ENCODE measurements at regions not wholly inside any gene's neighbourhood (a gene's known extent, or its start where the extent isn't known, plus 50 kb on each side); places are given as distances from the start of the nearest gene placed in this dataset.

DNA sequence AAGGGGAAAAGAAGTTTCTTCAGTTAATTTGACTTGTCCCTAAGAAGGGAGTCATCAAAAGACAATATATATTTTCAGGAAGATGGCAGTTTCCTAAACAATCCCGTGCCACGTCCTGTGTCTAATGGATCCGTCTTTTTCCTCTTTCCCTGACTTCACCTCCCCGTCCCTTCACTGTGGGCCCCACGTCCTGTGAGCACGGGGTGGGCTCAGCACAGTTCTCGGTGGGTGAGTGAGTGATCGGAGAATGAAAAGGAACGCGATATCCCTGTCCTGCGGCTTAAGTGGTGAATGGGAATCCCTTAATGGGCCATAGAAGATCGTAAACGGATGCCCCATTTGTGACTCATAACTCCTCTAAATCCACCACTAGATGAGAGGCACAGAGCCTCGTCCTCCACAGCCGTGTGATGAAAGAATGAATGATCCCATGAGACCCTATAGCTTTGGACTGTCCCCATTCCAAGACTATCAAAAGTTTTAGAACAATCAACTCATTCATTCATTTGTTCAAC is 63.5 kb upstream of the PITRM1 start:
- Histone ChIP-seq H3K9me3 (ENCODE audit: control insufficient read depth, insufficient read depth, low read length) (peaks cover 13% of the 10 kb centered on the region), H3K27me3 (ENCODE audit: control insufficient read depth, insufficient read depth, low read length) (no peaks in the 10 kb centered on the region), H3K4me3 (ENCODE audit: low read depth, low read length) (no peak overlapping the region), H3K27ac (ENCODE audit: low read depth, low read length) (no peak overlapping the region)
- ChIA-PET CTCF (no interaction called here), POLR2A (no interaction called here)
- TF ChIP-seq, protein P1, sequence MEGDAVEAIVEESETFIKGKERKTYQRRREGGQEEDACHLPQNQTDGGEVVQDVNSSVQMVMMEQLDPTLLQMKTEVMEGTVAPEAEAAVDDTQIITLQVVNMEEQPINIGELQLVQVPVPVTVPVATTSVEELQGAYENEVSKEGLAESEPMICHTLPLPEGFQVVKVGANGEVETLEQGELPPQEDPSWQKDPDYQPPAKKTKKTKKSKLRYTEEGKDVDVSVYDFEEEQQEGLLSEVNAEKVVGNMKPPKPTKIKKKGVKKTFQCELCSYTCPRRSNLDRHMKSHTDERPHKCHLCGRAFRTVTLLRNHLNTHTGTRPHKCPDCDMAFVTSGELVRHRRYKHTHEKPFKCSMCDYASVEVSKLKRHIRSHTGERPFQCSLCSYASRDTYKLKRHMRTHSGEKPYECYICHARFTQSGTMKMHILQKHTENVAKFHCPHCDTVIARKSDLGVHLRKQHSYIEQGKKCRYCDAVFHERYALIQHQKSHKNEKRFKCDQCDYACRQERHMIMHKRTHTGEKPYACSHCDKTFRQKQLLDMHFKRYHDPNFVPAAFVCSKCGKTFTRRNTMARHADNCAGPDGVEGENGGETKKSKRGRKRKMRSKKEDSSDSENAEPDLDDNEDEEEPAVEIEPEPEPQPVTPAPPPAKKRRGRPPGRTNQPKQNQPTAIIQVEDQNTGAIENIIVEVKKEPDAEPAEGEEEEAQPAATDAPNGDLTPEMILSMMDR (IDR thresholded peaks at IDR 0.05; ENCODE audit: low read depth, low read length) = no peak
- DNase-seq (ENCODE audit: low read depth, low spot score) = no peak

DNA sequence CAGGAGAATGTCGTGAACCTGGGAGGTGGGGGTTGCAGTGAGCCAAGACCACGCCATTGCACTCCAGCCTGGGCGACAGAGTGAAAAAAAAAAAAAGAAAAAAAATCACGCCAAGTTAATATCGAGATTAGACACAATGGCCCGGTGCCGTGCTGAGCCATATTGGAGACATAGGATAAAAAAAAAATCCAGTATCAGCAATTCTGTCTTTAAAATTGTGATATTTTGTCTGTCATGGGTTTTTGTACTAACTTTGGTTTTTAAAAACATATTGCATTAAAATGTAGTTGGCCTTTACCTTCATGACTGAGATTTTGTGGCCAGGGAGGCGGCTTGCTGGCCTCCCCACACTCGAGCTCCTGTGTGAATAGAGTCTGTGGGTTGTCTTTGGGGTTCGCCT is 62.8 kb upstream of the PITRM1 start:
- Histone ChIP-seq H3K4me3 (ENCODE audit: low read depth, low read length) (no peak overlapping the region), H3K27ac (ENCODE audit: low read depth, low read length) (no peak overlapping the region), H3K9me3 (ENCODE audit: control insufficient read depth, insufficient read depth, low read length) (peaks cover 14% of the 10 kb centered on the region), H3K27me3 (ENCODE audit: control insufficient read depth, insufficient read depth, low read length) (no peaks in the 10 kb centered on the region)
- no peak for DNase-seq (ENCODE audit: low read depth, low spot score)
- TF ChIP-seq, protein P1 (IDR thresholded peaks at IDR 0.05; ENCODE audit: low read depth, low read length) = no peak
- ChIA-PET CTCF (no interaction called here), POLR2A (no interaction called here)

DNA sequence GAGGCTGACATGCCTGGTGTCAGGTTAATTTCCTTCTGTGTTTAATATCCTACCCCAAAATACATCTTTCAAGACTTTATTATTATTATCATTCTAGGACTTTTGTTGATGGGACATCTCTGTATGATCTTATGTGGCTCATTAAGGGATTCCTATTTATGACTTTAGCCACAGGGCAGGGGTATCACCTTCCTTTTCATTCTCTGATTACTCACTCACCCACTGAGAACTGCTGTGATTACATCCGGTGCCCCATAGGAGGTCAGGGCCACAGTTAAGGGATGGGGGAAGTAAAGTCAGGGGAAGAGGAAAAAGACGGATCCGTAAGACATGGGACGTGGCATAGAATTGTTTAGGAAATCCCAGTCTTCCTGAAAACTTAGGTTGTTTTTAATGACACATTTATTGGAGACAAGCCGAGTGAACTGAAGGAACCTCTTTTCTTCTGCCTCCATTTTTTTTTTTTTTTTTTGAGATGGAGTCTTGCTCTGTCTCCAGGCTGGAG is 61.0 kb upstream of the PITRM1 start:
- no peak for DNase-seq (ENCODE audit: low read depth, low spot score)
- H3K27ac ChIP-seq (ENCODE audit: low read depth, low read length) = no peak overlapping the region
- H3K4me3 ChIP-seq (ENCODE audit: low read depth, low read length) = no peak overlapping the region
- POLR2A ChIA-PET = no interaction called here
- peaks cover 14% of the 10 kb centered on the region for H3K9me3 ChIP-seq (ENCODE audit: control insufficient read depth, insufficient read depth, low read length)
- CTCF ChIA-PET = no interaction called here
- H3K27me3 ChIP-seq (ENCODE audit: control insufficient read depth, insufficient read depth, low read length) = no peaks in the 10 kb centered on the region
- TF ChIP-seq, protein P1 (IDR thresholded peaks at IDR 0.05; ENCODE audit: low read depth, low read length) = no peak

DNA sequence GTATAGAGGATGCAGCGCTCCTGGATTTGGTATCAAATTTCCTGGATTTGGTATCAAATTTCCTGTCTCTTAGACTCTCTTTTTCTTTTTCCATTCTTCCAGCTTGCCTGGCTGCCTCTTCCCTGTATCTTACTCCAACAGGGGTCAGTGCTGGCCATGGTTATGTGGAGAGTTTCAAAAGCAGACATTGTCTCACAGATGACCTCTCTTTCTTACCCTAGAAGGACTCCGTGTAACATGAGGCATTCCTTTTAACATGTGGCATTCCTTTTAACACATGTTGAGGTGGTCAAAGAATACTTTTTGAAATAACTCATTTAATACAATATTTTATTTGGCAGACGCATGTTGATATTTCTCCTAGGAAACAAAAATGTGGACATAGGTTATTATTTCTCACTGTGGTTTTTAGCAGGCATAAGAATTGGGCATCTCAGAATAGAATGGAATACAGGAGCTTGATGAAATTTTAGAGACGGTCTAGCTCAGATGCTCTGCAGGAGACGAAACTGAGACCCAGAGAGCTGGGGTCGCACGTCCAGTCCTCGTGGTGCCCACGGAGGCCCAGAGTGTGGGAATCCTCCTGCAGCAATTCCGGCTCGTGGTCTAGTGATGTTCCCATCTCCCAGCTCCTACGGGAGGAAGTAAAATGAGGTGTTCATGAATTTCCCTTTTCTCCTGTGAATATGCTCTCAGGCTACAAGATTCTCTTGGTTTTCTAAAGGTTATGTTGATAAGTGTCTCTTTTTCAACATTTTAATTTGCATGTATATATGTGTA is 59.6 kb upstream of the PITRM1 start:
- Histone ChIP-seq H3K9me3 (ENCODE audit: control insufficient read depth, insufficient read depth, low read length) (peaks cover 11% of the 10 kb centered on the region), H3K27ac (ENCODE audit: low read depth, low read length) (no peak overlapping the region), H3K27me3 (ENCODE audit: control insufficient read depth, insufficient read depth, low read length) (no peaks in the 10 kb centered on the region), H3K4me3 (ENCODE audit: low read depth, low read length) (no peak overlapping the region)
- ChIA-PET POLR2A (no interaction called here), CTCF (no interaction called here)
- DNase-seq (ENCODE audit: low read depth, low spot score) = no peak
- TF ChIP-seq, protein P1 (IDR thresholded peaks at IDR 0.05; ENCODE audit: low read depth, low read length) = peak; percentile 18

DNA sequence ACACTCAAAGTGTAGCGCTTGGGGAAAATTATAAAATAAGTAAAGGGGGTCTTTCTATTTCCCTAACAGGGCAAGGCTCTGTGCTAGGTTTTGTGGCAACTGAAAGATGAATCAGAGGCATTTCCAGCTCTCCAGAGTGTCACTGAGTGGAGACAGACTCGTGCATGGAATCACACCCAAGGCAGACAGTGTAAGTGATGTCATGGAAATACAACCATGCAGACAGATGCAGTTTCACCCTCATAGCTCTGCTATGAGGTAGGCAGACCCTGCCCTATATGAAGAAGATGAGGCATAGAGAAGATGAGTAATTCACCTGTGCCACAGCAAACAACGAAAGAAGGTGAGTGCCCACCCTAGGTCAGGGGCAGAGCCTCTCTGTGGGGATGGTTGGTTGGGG is 57.2 kb upstream of the PITRM1 start:
- ChIA-PET CTCF (no interaction called here), POLR2A (no interaction called here)
- Histone ChIP-seq H3K9me3 (ENCODE audit: control insufficient read depth, insufficient read depth, low read length) (peaks cover 9% of the 10 kb centered on the region), H3K27ac (ENCODE audit: low read depth, low read length) (no peak overlapping the region), H3K4me3 (ENCODE audit: low read depth, low read length) (no peak overlapping the region), H3K27me3 (ENCODE audit: control insufficient read depth, insufficient read depth, low read length) (no peaks in the 10 kb centered on the region)
- no peak for DNase-seq (ENCODE audit: low read depth, low spot score)
- TF ChIP-seq, protein P1 (IDR thresholded peaks at IDR 0.05; ENCODE audit: low read depth, low read length) = no peak

All from AG04450 (cell line).